Peyer's patch (tissue), 4 donors: ENCODE measurements at regions not wholly inside any gene's neighbourhood (a gene's known extent, or its start where the extent isn't known, plus 50 kb on each side); places are given as distances from the start of the nearest gene placed in this dataset.

Source experiments
- DNase-seq, 3 donors: peaks; one replicate each; pipeline ENCODE4 v3.0.0-alpha.2; 2017 to 2019
- H3K27ac ChIP-seq, 4 donors: fragments of 200-600 bp; sonication (generic); one replicate each; pipeline ENCODE4 v1.5.1; 2016 to 2019
- H3K27me3 ChIP-seq, 2 donors: fragments of 200-600 bp; sonication (generic); one replicate each; pipeline ENCODE4 v1.5.1; 2019
- H3K36me3 ChIP-seq, 3 donors: fragments of 200-600 bp; sonication (generic); one replicate each; pipeline ENCODE4 v1.5.1; 2016 to 2019
- H3K4me1 ChIP-seq, 4 donors: fragments of 200-600 bp; sonication (generic); one replicate each; pipeline ENCODE4 v1.5.1; 2016 to 2019
- H3K4me3 ChIP-seq, 4 donors: fragments of 200-600 bp; sonication (generic); 1 replicate in 3 of 4; 2 replicates in 1 of 4; pipeline ENCODE4 v1.5.1; 2016 to 2019; ENCODE audit warnings: mild to moderate bottlenecking in 1 of 4
- H3K9me3 ChIP-seq, 4 donors: fragments of 200-600 bp; sonication (generic); one replicate each; pipeline ENCODE4 v1.5.1; 2016 to 2019; ENCODE audit warnings: mild to moderate bottlenecking in 1 of 4
- POLR2A ChIP-seq, 2 donors: fragments of 450-650 bp; IDR thresholded peaks; one replicate each; pipeline ENCODE4 v1.5.1; 2017; ENCODE audit warnings: antibody characterized with exemption in 2 of 2, mild to moderate bottlenecking in 2 of 2, moderate library complexity in 2 of 2
- TF ChIP-seq, protein P1 (sequence below), 6 experiments: fragments of 450-650 bp in 4 of 6; fragments of 200-600 bp in 2 of 6; sonication (generic) in 1 of 6; IDR thresholded peaks; one replicate each; pipeline ENCODE4 v1.5.1; 2017 to 2019; ENCODE audit warnings: antibody characterized with exemption in 6 of 6, mild to moderate bottlenecking in 3 of 6, moderate library complexity in 1 of 6

- TF ChIP-seq POLR2A (IDR thresholded peaks at IDR 0.05): no peak
- TF ChIP-seq, protein P1, sequence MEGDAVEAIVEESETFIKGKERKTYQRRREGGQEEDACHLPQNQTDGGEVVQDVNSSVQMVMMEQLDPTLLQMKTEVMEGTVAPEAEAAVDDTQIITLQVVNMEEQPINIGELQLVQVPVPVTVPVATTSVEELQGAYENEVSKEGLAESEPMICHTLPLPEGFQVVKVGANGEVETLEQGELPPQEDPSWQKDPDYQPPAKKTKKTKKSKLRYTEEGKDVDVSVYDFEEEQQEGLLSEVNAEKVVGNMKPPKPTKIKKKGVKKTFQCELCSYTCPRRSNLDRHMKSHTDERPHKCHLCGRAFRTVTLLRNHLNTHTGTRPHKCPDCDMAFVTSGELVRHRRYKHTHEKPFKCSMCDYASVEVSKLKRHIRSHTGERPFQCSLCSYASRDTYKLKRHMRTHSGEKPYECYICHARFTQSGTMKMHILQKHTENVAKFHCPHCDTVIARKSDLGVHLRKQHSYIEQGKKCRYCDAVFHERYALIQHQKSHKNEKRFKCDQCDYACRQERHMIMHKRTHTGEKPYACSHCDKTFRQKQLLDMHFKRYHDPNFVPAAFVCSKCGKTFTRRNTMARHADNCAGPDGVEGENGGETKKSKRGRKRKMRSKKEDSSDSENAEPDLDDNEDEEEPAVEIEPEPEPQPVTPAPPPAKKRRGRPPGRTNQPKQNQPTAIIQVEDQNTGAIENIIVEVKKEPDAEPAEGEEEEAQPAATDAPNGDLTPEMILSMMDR (IDR thresholded peaks at IDR 0.05): no peak
- no peak overlapping the region for H3K4me3 ChIP-seq
- no peak overlapping the region for H3K27ac ChIP-seq
- no peaks in the 10 kb centered on the region for H3K27me3 ChIP-seq
- no peaks in the 10 kb centered on the region for H3K36me3 ChIP-seq
- H3K4me1 ChIP-seq: no peaks in the 10 kb centered on the region
- H3K9me3 ChIP-seq: no peaks in the 10 kb centered on the region
- no peak for DNase-seq
Measured at GRCh38 chr5:93884254-93884653, 142.9 kb upstream of the POU5F2 start.

- no peaks in the 10 kb centered on the region for H3K9me3 ChIP-seq
- H3K4me1 ChIP-seq: no peaks in the 10 kb centered on the region
- no peaks in the 10 kb centered on the region for H3K36me3 ChIP-seq
- DNase-seq: no peak
- TF ChIP-seq POLR2A (IDR thresholded peaks at IDR 0.05): no peak
- TF ChIP-seq, protein P1 (IDR thresholded peaks at IDR 0.05): no peak
- no peak overlapping the region for H3K27ac ChIP-seq
- H3K27me3 ChIP-seq: no peaks in the 10 kb centered on the region
- no peak overlapping the region for H3K4me3 ChIP-seq
Measured at GRCh38 chr5:93883459-93883858, 142.1 kb upstream of the POU5F2 start.

DNA sequence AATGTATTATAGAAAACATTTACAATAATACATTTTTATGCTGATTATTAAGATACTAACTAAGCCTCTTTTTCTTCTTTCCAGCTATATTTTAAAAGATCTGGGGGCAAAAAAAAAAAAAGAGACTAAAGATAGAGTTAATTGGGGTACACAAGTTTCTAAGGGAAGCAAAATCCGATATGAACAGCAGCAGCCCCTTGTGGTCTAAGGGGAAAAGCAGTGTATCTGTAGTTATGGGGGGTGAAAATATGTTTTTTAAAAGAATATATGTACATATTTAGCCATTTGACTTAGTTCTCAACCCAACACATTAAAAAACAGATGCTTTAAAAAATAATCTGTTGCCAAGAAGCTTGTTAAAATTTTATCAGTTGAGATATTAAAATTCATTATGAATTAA, 134.3 kb upstream of the POU5F2 start:
- Histone ChIP-seq H3K9me3 (no peaks in the 10 kb centered on the region), H3K27me3 (no peaks in the 10 kb centered on the region), H3K27ac (no peak overlapping the region), H3K36me3 (no peaks in the 10 kb centered on the region), H3K4me1 (no peaks in the 10 kb centered on the region), H3K4me3 (no peak overlapping the region)
- TF ChIP-seq, protein P1 (IDR thresholded peaks at IDR 0.05): no peak
- no peak for TF ChIP-seq POLR2A (IDR thresholded peaks at IDR 0.05)
- no peak for DNase-seq

GRCh38 chr5:93874491-93874890, 133.1 kb upstream of the POU5F2 start:
- Histone ChIP-seq H3K27me3 (no peaks in the 10 kb centered on the region), H3K9me3 (no peaks in the 10 kb centered on the region), H3K27ac (no peak overlapping the region), H3K36me3 (no peaks in the 10 kb centered on the region), H3K4me3 (no peak overlapping the region), H3K4me1 (no peaks in the 10 kb centered on the region)
- DNase-seq: no peak
- TF ChIP-seq, protein P1 (IDR thresholded peaks at IDR 0.05): no peak
- no peak for TF ChIP-seq POLR2A (IDR thresholded peaks at IDR 0.05)

GRCh38 chr5:93874080-93874479, 132.7 kb upstream of the POU5F2 start:
- H3K27me3 ChIP-seq: no peaks in the 10 kb centered on the region
- no peaks in the 10 kb centered on the region for H3K36me3 ChIP-seq
- TF ChIP-seq, protein P1 (IDR thresholded peaks at IDR 0.05): no peak
- no peak for TF ChIP-seq POLR2A (IDR thresholded peaks at IDR 0.05)

DNA sequence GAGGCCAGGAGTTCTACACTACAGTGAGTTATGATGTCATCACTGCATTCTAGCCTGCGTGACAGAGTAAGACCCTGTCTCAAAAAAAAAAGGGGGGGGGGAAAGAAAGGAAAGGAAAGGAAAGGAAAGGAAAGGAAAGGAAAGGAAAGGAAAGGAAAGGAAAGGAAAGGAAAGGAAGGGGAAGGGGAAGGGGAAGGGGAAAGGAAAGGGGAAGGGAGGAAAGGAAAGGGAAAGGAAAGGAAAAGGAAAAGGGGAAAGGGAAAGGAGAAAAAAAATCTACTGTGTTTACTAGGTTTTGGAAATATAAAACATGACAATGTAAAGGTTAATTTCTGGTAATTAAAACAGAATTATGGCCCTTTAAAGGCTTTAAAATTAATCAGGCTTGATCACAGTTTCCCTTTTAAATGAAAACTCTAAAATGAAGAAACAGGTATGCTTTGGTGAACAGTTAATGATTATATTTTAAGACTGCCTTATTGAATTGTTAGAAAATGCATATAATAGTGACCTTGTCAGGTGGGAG, 131.9 kb upstream of the POU5F2 start:
- Histone ChIP-seq H3K9me3 (no peaks in the 10 kb centered on the region), H3K4me1 (no peaks in the 10 kb centered on the region), H3K4me3 (no peak overlapping the region), H3K36me3 (no peaks in the 10 kb centered on the region), H3K27ac (no peak overlapping the region), H3K27me3 (no peaks in the 10 kb centered on the region)
- TF ChIP-seq, protein P1 (IDR thresholded peaks at IDR 0.05): no peak
- no peak for TF ChIP-seq POLR2A (IDR thresholded peaks at IDR 0.05)
- no peak for DNase-seq

More at GRCh38 chr5:93874080-93874479, 132.7 kb upstream of the POU5F2 start:
- no peak for DNase-seq
- Histone ChIP-seq H3K9me3 (no peaks in the 10 kb centered on the region), H3K27ac (no peak overlapping the region), H3K4me1 (no peaks in the 10 kb centered on the region), H3K4me3 (no peak overlapping the region)
